ENCODE measurements at regions not wholly inside any gene's neighbourhood (a gene's known extent, or its start where the extent isn't known, plus 50 kb on each side); places are given as distances from the start of the nearest gene placed in this dataset.

DNA sequence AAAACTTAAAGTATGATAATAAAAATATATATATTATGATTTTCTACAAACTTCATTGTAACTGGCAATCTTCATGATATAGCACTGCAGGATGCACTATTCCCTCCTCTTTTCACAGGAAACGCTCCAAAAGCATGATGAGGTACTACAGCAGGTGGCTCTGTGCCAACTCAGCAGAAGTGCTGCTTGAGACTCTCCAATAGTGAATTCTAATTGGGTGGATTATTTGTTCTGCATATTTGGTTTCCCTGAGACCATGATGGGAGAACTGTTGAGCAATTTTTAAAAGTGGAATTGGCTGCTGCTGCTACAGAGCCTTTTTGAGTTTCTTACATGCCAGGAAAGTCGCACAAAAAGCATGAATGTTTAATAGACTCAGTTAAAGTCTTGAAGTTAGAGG, 1782.4 kb upstream of the PCDH20 start:
- no peak overlapping the region for H3K4me3 ChIP-seq
- 41 to 81% methylated on average over 2 of the region's 2 CpGs for WGBS, 2 donors (ENCODE audit: low coverage in 1 of 2)
- H3K9me3 ChIP-seq: no peaks in the 10 kb centered on the region
- TF ChIP-seq, protein P1, sequence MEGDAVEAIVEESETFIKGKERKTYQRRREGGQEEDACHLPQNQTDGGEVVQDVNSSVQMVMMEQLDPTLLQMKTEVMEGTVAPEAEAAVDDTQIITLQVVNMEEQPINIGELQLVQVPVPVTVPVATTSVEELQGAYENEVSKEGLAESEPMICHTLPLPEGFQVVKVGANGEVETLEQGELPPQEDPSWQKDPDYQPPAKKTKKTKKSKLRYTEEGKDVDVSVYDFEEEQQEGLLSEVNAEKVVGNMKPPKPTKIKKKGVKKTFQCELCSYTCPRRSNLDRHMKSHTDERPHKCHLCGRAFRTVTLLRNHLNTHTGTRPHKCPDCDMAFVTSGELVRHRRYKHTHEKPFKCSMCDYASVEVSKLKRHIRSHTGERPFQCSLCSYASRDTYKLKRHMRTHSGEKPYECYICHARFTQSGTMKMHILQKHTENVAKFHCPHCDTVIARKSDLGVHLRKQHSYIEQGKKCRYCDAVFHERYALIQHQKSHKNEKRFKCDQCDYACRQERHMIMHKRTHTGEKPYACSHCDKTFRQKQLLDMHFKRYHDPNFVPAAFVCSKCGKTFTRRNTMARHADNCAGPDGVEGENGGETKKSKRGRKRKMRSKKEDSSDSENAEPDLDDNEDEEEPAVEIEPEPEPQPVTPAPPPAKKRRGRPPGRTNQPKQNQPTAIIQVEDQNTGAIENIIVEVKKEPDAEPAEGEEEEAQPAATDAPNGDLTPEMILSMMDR (IDR thresholded peaks at IDR 0.05): no peak
- no peak for TF ChIP-seq POLR2AphosphoS5 (IDR thresholded peaks at IDR 0.05)
- no peak for TF ChIP-seq POLR2A (IDR thresholded peaks at IDR 0.05)
- TF ChIP-seq EP300 (IDR thresholded peaks at IDR 0.05): no peak
- H3K27ac ChIP-seq: no peak overlapping the region
- no peaks in the 10 kb centered on the region for H3K27me3 ChIP-seq
- no peak for ATAC-seq
- H3K4me1 ChIP-seq: no peaks in the 10 kb centered on the region
- no peaks in the 10 kb centered on the region for H3K36me3 ChIP-seq

GRCh38 chr13:63195726-63196125, 1780.1 kb upstream of the PCDH20 start:
- H3K4me3 ChIP-seq: no peak overlapping the region
- 89 to 100% methylated on average over 1 of the region's 1 CpG for WGBS, 2 donors (ENCODE audit: low coverage in 1 of 2)
- no peaks in the 10 kb centered on the region for H3K4me1 ChIP-seq
- no peaks in the 10 kb centered on the region for H3K36me3 ChIP-seq
- no peak overlapping the region for H3K27ac ChIP-seq
- no peaks in the 10 kb centered on the region for H3K9me3 ChIP-seq
- TF ChIP-seq POLR2AphosphoS5 (IDR thresholded peaks at IDR 0.05): no peak
- TF ChIP-seq POLR2A (IDR thresholded peaks at IDR 0.05): no peak
- TF ChIP-seq EP300 (IDR thresholded peaks at IDR 0.05): no peak
- ATAC-seq: no peak
- H3K27me3 ChIP-seq: no peaks in the 10 kb centered on the region

GRCh38 chr13:63190742-63191141, 1775.1 kb upstream of the PCDH20 start:
- Histone ChIP-seq H3K27me3 (no peaks in the 10 kb centered on the region), H3K9me3 (no peaks in the 10 kb centered on the region), H3K4me1 (no peaks in the 10 kb centered on the region), H3K27ac (no peak overlapping the region), H3K4me3 (no peak overlapping the region), H3K36me3 (no peaks in the 10 kb centered on the region)
- ATAC-seq: no peak
- WGBS, 2 donors (ENCODE audit: low coverage in 1 of 2): 83 to 86% methylated on average over 3 to 5 of the region's 5 CpGs
- TF ChIP-seq, protein P1 (IDR thresholded peaks at IDR 0.05): no peak
- no peak for TF ChIP-seq EP300 (IDR thresholded peaks at IDR 0.05)
- no peak for TF ChIP-seq POLR2AphosphoS5 (IDR thresholded peaks at IDR 0.05)
- no peak for TF ChIP-seq POLR2A (IDR thresholded peaks at IDR 0.05)

DNA sequence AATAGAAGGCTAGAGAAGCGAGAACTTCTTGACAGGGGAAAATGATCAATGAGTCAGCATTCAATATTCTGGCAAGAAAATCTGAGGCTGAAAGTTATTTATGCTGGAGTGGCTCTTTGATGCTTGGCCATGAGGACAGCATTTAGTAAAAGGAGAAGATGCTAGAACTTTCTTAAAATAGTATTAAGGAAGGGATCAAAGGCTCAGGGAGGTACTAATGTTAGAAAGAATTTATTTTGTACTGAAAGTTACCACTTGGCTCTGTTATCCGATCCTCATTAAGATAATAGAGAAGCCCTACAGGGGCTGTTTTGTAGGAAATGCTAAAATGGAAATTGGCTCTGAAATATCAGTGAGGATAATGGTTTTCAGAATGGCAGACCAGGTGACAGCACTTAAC, 1774.6 kb upstream of the PCDH20 start:
- no peaks in the 10 kb centered on the region for H3K9me3 ChIP-seq
- no peak for ATAC-seq
- 50 to 68% methylated on average over 2 of the region's 2 CpGs for WGBS, 2 donors (ENCODE audit: low coverage in 1 of 2)
- H3K27me3 ChIP-seq: no peaks in the 10 kb centered on the region
- H3K27ac ChIP-seq: no peak overlapping the region
- no peak for TF ChIP-seq EP300 (IDR thresholded peaks at IDR 0.05)
- no peak for TF ChIP-seq POLR2AphosphoS5 (IDR thresholded peaks at IDR 0.05)
- no peak for TF ChIP-seq POLR2A (IDR thresholded peaks at IDR 0.05)
- TF ChIP-seq, protein P1 (IDR thresholded peaks at IDR 0.05): no peak
- H3K36me3 ChIP-seq: no peaks in the 10 kb centered on the region
- H3K4me1 ChIP-seq: no peaks in the 10 kb centered on the region
- no peak overlapping the region for H3K4me3 ChIP-seq

DNA sequence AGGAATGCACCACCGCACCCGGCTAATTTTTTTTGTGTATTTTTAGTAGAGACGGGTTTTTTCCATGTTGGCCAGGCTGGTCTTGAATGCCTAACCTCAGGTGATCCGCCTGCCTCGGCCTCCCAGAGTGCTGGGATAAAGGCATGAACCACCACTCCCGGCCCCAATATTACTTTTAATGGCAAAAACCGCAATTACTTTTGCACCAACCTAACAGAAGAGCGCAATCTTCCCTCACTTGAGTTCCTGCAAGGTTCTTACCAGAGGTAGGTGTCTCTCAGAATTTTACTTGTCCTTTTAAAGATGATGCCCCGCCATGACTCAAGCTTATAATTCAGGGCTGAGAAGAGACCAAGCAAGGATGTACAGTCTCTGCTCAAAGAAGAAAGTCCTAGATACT, 1774.1 kb upstream of the PCDH20 start:
- Histone ChIP-seq H3K36me3 (no peaks in the 10 kb centered on the region), H3K9me3 (no peaks in the 10 kb centered on the region), H3K4me1 (no peaks in the 10 kb centered on the region), H3K27me3 (no peaks in the 10 kb centered on the region), H3K4me3 (no peak overlapping the region), H3K27ac (no peak overlapping the region)
- no peak for ATAC-seq
- 98% methylated on average over 7 of the region's 9 CpGs; no CpG with 5 or more reads in 1 of the 2 donors for WGBS, 2 donors (ENCODE audit: low coverage in 1 of 2)
- TF ChIP-seq EP300 (IDR thresholded peaks at IDR 0.05): no peak
- no peak for TF ChIP-seq POLR2AphosphoS5 (IDR thresholded peaks at IDR 0.05)
- TF ChIP-seq, protein P1 (IDR thresholded peaks at IDR 0.05): no peak
- no peak for TF ChIP-seq POLR2A (IDR thresholded peaks at IDR 0.05)

Measured in gastroesophageal sphincter (tissue), 4 donors.